Activated T-cell treated with anti-CD3 and anti-CD28 coated beads, Interleukin-2, amount 50 U/mL, for 72 hours (primary cell): ENCODE measurements at regions not wholly inside any gene's neighbourhood (a gene's known extent, or its start where the extent isn't known, plus 50 kb on each side); places are given as distances from the start of the nearest gene placed in this dataset.

Experiments used
- ATAC-seq, 2 donors: fragments of 150-1000 bp; cut with Tn5 transposase; replicated peaks in 1 of 2; 2 replicates each; pipeline ENCODE4 v1.10.0; 2021; ENCODE audit warnings: moderate library complexity in 2 of 2, mild to moderate bottlenecking in 1 of 2
- DNase-seq, 2 donors: peaks; one replicate each; pipeline ENCODE4 v3.0.0; 2021 to 2022; ENCODE audit warnings: mixed read lengths in 1 of 2
- H3K27ac Mint-ChIP-seq: one replicate; pipeline ENCODE4 v1.8.0; 2022; ENCODE audit warnings: mild to moderate bottlenecking, moderate library complexity, mixed read lengths
- H3K27me3 Mint-ChIP-seq: one replicate; pipeline ENCODE4 v1.8.0; 2022; ENCODE audit warnings: low read depth, mixed read lengths
- H3K36me3 Mint-ChIP-seq, 2 donors: one replicate each; pipeline ENCODE4 v1.8.0; 2022; ENCODE audit warnings: mixed read lengths in 2 of 2, mild to moderate bottlenecking in 1 of 2; ENCODE audit not compliant: insufficient read depth in 2 of 2
- H3K4me1 Mint-ChIP-seq: one replicate; pipeline ENCODE4 v1.8.0; 2022; ENCODE audit warnings: low read depth, mixed read lengths
- H3K4me3 Mint-ChIP-seq, 2 donors: one replicate each; pipeline ENCODE4 v1.8.0; 2022; ENCODE audit warnings: mild to moderate bottlenecking in 2 of 2, mixed read lengths in 2 of 2, moderate library complexity in 2 of 2
- H3K9me3 Mint-ChIP-seq, 2 donors: one replicate each; pipeline ENCODE4 v1.8.0; 2022; ENCODE audit warnings: mixed read lengths in 2 of 2

GRCh38 chr13:109425821-109426689 is 360.3 kb downstream of the IRS2 start:
- H3K27ac Mint-ChIP-seq, result no peak overlapping the region
- ATAC-seq, result no peak

GRCh38 chr13:109422161-109422560 is 364.2 kb downstream of the IRS2 start:
- no peak overlapping the region for H3K4me3 Mint-ChIP-seq
- ATAC-seq (no peak), DNase-seq (no peak)
- no peaks in the 10 kb centered on the region for H3K4me1 Mint-ChIP-seq
- H3K27ac Mint-ChIP-seq, result no peak overlapping the region
- no peaks in the 10 kb centered on the region for H3K27me3 Mint-ChIP-seq
- H3K9me3 Mint-ChIP-seq, result no peaks in the 10 kb centered on the region
- no peaks in the 10 kb centered on the region for H3K36me3 Mint-ChIP-seq

More at GRCh38 chr13:109425821-109426689, 360.3 kb downstream of the IRS2 start:
- no peak for DNase-seq
- H3K9me3 Mint-ChIP-seq, result peaks cover 7 to 10% of the 10 kb centered on the region in 2 donors
- peaks cover 7% of the 10 kb centered on the region for H3K27me3 Mint-ChIP-seq
- peaks cover 2 to 5% of the 10 kb centered on the region in 2 donors for H3K36me3 Mint-ChIP-seq
- H3K4me3 Mint-ChIP-seq, result no peak overlapping the region
- peaks cover 10% of the 10 kb centered on the region for H3K4me1 Mint-ChIP-seq

- H3K4me1 Mint-ChIP-seq, result no peaks in the 10 kb centered on the region
- no peaks in the 10 kb centered on the region for H3K36me3 Mint-ChIP-seq
- no peaks in the 10 kb centered on the region for H3K9me3 Mint-ChIP-seq
- DNase-seq (no peak), ATAC-seq (no peak)
- H3K4me3 Mint-ChIP-seq, result no peak overlapping the region
- H3K27me3 Mint-ChIP-seq, result no peaks in the 10 kb centered on the region
- H3K27ac Mint-ChIP-seq, result no peak overlapping the region
These were observed 366.5 kb downstream of the IRS2 start for GRCh38 chr13:109419896-109420295.

GRCh38 chr13:109418111-109418510 is 368.3 kb downstream of the IRS2 start:
- Mint-ChIP-seq H3K36me3 (no peaks in the 10 kb centered on the region), H3K27ac (no peak overlapping the region), H3K9me3 (no peaks in the 10 kb centered on the region), H3K27me3 (no peaks in the 10 kb centered on the region), H3K4me3 (no peak overlapping the region), H3K4me1 (no peaks in the 10 kb centered on the region)
- no peak for ATAC-seq
- no peak for DNase-seq

DNA sequence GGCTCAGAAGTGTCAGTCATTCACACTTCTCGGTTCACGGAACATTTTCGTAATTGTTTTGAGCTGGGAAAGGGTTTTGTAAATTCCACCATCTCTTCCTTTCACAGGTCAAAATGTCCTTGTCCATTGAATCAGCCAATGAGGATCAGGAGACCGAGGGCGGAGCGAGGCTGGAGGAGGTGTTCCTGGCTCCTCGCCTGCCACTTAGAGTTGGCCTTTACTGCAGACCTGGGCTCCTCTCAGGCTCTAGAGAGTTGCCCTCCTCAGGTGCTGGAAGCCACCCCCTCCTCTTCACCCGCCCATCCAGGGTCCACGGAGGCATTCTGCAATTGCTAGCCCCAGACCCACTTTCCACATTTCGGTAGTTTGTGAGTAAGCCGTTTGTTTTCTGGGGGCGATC is 370.4 kb downstream of the IRS2 start:
- Mint-ChIP-seq H3K36me3 (no peaks in the 10 kb centered on the region), H3K4me1 (no peaks in the 10 kb centered on the region), H3K27me3 (no peaks in the 10 kb centered on the region), H3K9me3 (no peaks in the 10 kb centered on the region), H3K27ac (no peak overlapping the region), H3K4me3 (no peak overlapping the region)
- DNase-seq (no peak), ATAC-seq (no peak)

- Mint-ChIP-seq H3K9me3 (no peaks in the 10 kb centered on the region), H3K36me3 (no peaks in the 10 kb centered on the region), H3K27me3 (no peaks in the 10 kb centered on the region), H3K4me1 (no peaks in the 10 kb centered on the region), H3K4me3 (no peak overlapping the region), H3K27ac (no peak overlapping the region)
- DNase-seq (no peak), ATAC-seq (no peak)
These were observed 371.3 kb downstream of the IRS2 start for GRCh38 chr13:109415057-109415456.

DNA sequence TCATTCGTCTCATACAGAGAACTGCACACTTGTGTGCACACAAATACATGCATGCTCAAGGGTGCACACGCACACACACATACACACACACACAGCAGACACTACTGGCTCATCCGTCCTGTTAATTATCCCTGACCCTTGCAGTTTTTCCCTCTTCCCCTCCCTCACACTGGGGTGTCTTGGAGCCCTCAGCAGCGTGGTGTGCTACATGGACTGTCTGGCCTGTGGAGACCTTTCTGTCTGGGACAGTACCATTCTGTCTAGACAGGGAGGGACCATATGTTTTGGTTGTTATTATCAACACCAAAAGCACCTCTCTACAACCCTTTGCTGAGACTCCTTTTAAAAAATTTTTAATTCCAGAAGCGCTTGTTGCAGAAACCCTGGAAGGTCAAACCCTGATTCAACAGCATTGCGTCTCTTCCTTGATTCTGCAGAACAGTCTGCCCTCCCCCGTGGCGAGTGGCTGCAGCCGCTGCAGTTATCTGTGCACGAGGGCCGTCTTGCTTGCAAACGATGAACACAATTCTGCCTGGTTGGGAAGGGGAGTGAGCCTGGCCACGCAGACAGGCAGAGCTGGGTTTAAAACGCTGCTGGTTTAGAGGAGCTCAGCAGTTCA is 374.0 kb downstream of the IRS2 start:
- peaks cover 13% of the 10 kb centered on the region for H3K27me3 Mint-ChIP-seq
- no peak overlapping the region for H3K27ac Mint-ChIP-seq
- no peaks in the 10 kb centered on the region for H3K4me1 Mint-ChIP-seq
- no peak overlapping the region for H3K4me3 Mint-ChIP-seq
- no peaks in the 10 kb centered on the region for H3K36me3 Mint-ChIP-seq
- DNase-seq, result no peak
- no peaks in the 10 kb centered on the region for H3K9me3 Mint-ChIP-seq
- ATAC-seq, result no peak

- Mint-ChIP-seq H3K27ac (no peak overlapping the region), H3K4me3 (no peak overlapping the region), H3K4me1 (no peaks in the 10 kb centered on the region), H3K36me3 (no peaks in the 10 kb centered on the region), H3K9me3 (no peaks in the 10 kb centered on the region), H3K27me3 (peaks cover 13% of the 10 kb centered on the region)
- no peak for ATAC-seq
- no peak for DNase-seq
These were observed 375.5 kb downstream of the IRS2 start for GRCh38 chr13:109410868-109411267.

- Mint-ChIP-seq H3K4me3 (no peak overlapping the region), H3K27me3 (peaks cover 13% of the 10 kb centered on the region), H3K27ac (no peak overlapping the region), H3K4me1 (no peaks in the 10 kb centered on the region), H3K9me3 (no peaks in the 10 kb centered on the region), H3K36me3 (no peaks in the 10 kb centered on the region)
- ATAC-seq (no peak), DNase-seq (no peak)
These were observed 377.6 kb downstream of the IRS2 start for GRCh38 chr13:109408591-109409382.

GRCh38 chr13:109406376-109406992 is 379.9 kb downstream of the IRS2 start:
- no peaks in the 10 kb centered on the region for H3K4me1 Mint-ChIP-seq
- peaks cover 1 to 2% of the 10 kb centered on the region in 2 donors for H3K9me3 Mint-ChIP-seq
- no peaks in the 10 kb centered on the region for H3K36me3 Mint-ChIP-seq
- no peak overlapping the region for H3K27ac Mint-ChIP-seq
- peaks cover 13% of the 10 kb centered on the region for H3K27me3 Mint-ChIP-seq
- DNase-seq, result no peak
- H3K4me3 Mint-ChIP-seq, result no peak overlapping the region
- ATAC-seq, result no peak

DNA sequence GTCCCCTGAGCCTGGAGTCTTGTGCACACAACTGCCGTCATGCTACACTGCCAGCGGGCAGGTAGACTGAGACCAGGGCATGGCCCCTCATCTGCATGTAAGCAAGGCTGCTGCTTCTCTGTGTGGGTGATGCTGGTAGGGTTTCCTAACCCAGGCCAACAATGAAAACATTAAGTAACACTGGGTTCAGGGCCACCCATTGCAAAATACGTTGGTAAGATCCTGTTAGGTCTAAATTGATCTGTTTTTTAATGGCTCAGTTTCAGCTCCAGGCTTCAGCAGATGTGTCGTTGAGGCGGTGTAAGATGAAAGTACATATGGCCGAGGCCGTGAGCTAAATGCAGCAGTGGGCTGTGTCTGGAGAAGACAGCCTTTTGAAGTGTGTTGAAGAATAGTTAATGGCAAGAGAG is 383.4 kb downstream of the IRS2 start:
- no peaks in the 10 kb centered on the region for H3K27me3 Mint-ChIP-seq
- peaks cover 1 to 3% of the 10 kb centered on the region in 2 donors for H3K9me3 Mint-ChIP-seq
- no peak overlapping the region for H3K27ac Mint-ChIP-seq
- no peaks in the 10 kb centered on the region for H3K36me3 Mint-ChIP-seq
- ATAC-seq (no peak), DNase-seq (no peak)
- H3K4me1 Mint-ChIP-seq, result no peaks in the 10 kb centered on the region
- no peak overlapping the region for H3K4me3 Mint-ChIP-seq

- no peak for DNase-seq
- Mint-ChIP-seq H3K27me3 (no peaks in the 10 kb centered on the region), H3K9me3 (peaks cover 1 to 3% of the 10 kb centered on the region in 2 donors), H3K27ac (no peak overlapping the region), H3K36me3 (no peaks in the 10 kb centered on the region), H3K4me1 (no peaks in the 10 kb centered on the region), H3K4me3 (no peak overlapping the region)
- no peak for ATAC-seq
These were observed 384.5 kb downstream of the IRS2 start for GRCh38 chr13:109401891-109402290.

GRCh38 chr13:109401307-109401706 is 385.1 kb downstream of the IRS2 start:
- H3K9me3 Mint-ChIP-seq, result peaks cover 1 to 3% of the 10 kb centered on the region in 2 donors
- no peak overlapping the region for H3K4me3 Mint-ChIP-seq
- DNase-seq (no peak), ATAC-seq (no peak)
- H3K36me3 Mint-ChIP-seq, result no peaks in the 10 kb centered on the region
- peaks cover 1% of the 10 kb centered on the region for H3K27me3 Mint-ChIP-seq
- no peaks in the 10 kb centered on the region for H3K4me1 Mint-ChIP-seq
- H3K27ac Mint-ChIP-seq, result no peak overlapping the region
